ENCODE measurements at regions not wholly inside any gene's neighbourhood (a gene's known extent, or its start where the extent isn't known, plus 50 kb on each side); places are given as distances from the start of the nearest gene placed in this dataset.

- no peak for TF ChIP-seq CTCF (IDR thresholded peaks at IDR 0.05)
- Mint-ChIP-seq H3K4me3 (no peak overlapping the region), H3K27ac (no peak overlapping the region), H3K9me3 (no peaks in the 10 kb centered on the region), H3K36me3 (no peaks in the 10 kb centered on the region), H3K27me3 (ENCODE audit: low read depth in 2 of 2) (peaks cover 31 to 46% of the 10 kb centered on the region in 2 donors), H3K4me1 (no peaks in the 10 kb centered on the region)
- ATAC-seq (no peak), DNase-seq (no peak)
- Histone ChIP-seq H3K27me3 (ENCODE audit: control insufficient read depth, insufficient read depth, low read length) (no peaks in the 10 kb centered on the region), H3K4me3 (ENCODE audit: low read length) (no peak overlapping the region), H3K9me3 (ENCODE audit: control insufficient read depth, insufficient read depth, low read length) (peaks cover 4% of the 10 kb centered on the region), H3K36me3 (ENCODE audit: control insufficient read depth, insufficient read depth, low read length) (no peaks in the 10 kb centered on the region), H3K4me1 (ENCODE audit: control insufficient read depth, insufficient read depth, low read length) (no peaks in the 10 kb centered on the region), H3K27ac (ENCODE audit: low read length) (no peak overlapping the region)
- intact Hi-C loops (cut with micrococcal nuclease) = no loop called here
- 84% methylated on average over 5 of the region's 6 CpGs for WGBS (ENCODE audit: insufficient coverage)
These were observed 195.4 kb upstream of the ARL4C start for GRCh38 chr2:234691968-234692955.

- no peak overlapping the region for H3K4me3 ChIP-seq (ENCODE audit: low read length)
- Mint-ChIP-seq H3K27me3 (ENCODE audit: low read depth in 2 of 2) (peaks cover 31 to 55% of the 10 kb centered on the region in 2 donors), H3K9me3 (no peaks in the 10 kb centered on the region), H3K4me1 (no peaks in the 10 kb centered on the region), H3K27ac (no peak overlapping the region), H3K36me3 (no peaks in the 10 kb centered on the region), H3K4me3 (no peak overlapping the region)
- H3K9me3 ChIP-seq (ENCODE audit: control insufficient read depth, insufficient read depth, low read length) = no peaks in the 10 kb centered on the region
- 21% methylated on average over 6 of the region's 7 CpGs for WGBS (ENCODE audit: insufficient coverage)
- H3K27me3 ChIP-seq (ENCODE audit: control insufficient read depth, insufficient read depth, low read length) = no peaks in the 10 kb centered on the region
- ATAC-seq (no peak), DNase-seq (no peak)
- H3K4me1 ChIP-seq (ENCODE audit: control insufficient read depth, insufficient read depth, low read length) = no peaks in the 10 kb centered on the region
- intact Hi-C loops (cut with micrococcal nuclease) = no loop called here
- no peak for TF ChIP-seq CTCF (IDR thresholded peaks at IDR 0.05)
- no peaks in the 10 kb centered on the region for H3K36me3 ChIP-seq (ENCODE audit: control insufficient read depth, insufficient read depth, low read length)
- H3K27ac ChIP-seq (ENCODE audit: low read length) = no peak overlapping the region
These were observed 194.3 kb upstream of the ARL4C start for GRCh38 chr2:234691214-234691575.

DNA sequence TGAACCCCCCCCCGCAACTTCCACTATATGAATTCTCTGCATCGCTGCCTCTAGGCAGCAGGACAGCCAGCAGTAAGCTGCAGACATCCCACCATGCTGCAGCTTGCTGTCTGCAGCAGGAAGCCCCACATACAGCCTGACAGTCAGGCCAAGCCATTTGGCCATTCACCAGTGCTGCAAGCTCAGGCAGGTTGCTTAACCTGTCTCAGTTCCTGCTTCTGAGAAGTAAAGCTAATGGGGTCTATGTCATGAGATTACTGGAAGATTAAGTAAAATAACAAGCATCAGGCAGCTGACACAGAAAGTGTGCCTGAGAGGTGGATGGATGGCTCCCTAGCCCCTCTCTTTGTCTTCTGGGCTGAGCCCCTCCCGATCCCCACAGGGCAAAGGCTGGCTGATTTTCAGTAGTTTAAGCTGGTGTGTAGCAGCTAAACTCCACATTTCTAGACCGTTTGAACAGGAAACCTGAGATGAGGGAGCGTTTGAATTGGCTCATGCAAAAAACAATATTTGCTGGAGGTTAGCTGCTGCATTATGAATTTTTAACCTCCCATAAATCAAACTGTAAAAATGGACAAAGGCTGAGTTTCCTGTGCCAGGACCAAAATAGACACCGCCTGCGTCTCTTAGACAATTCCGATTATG lies 193.8 kb upstream of the ARL4C start:
- no peaks in the 10 kb centered on the region for H3K9me3 ChIP-seq (ENCODE audit: control insufficient read depth, insufficient read depth, low read length)
- no peaks in the 10 kb centered on the region for H3K4me1 Mint-ChIP-seq
- no peak for ATAC-seq
- peaks cover 31 to 55% of the 10 kb centered on the region in 2 donors for H3K27me3 Mint-ChIP-seq (ENCODE audit: low read depth in 2 of 2)
- no peaks in the 10 kb centered on the region for H3K4me1 ChIP-seq (ENCODE audit: control insufficient read depth, insufficient read depth, low read length)
- no peak overlapping the region for H3K27ac Mint-ChIP-seq
- no peaks in the 10 kb centered on the region for H3K36me3 ChIP-seq (ENCODE audit: control insufficient read depth, insufficient read depth, low read length)
- H3K4me3 Mint-ChIP-seq = no peak overlapping the region
- H3K4me3 ChIP-seq (ENCODE audit: low read length) = no peak overlapping the region
- H3K9me3 Mint-ChIP-seq = no peaks in the 10 kb centered on the region
- whole genome bisulfite sequencing (ENCODE audit: insufficient coverage) = 6% methylated on average over 3 of the region's 8 CpGs
- H3K27me3 ChIP-seq (ENCODE audit: control insufficient read depth, insufficient read depth, low read length) = no peaks in the 10 kb centered on the region
- no peak for DNase-seq
- intact Hi-C loops (cut with micrococcal nuclease) = no loop called here
- H3K36me3 Mint-ChIP-seq = no peaks in the 10 kb centered on the region
- no peak overlapping the region for H3K27ac ChIP-seq (ENCODE audit: low read length)
- TF ChIP-seq CTCF (IDR thresholded peaks at IDR 0.05) = no peak

All from natural killer cell (primary cell).